ENCODE measurements at regions not wholly inside any gene's neighbourhood (a gene's known extent, or its start where the extent isn't known, plus 50 kb on each side); places are given as distances from the start of the nearest gene placed in this dataset.

- TF ChIP-seq CTCF (IDR thresholded peaks at IDR 0.05; ENCODE audit: poor library complexity, severe bottlenecking) (no peak), EZH2 (IDR thresholded peaks at IDR 0.05; ENCODE audit: borderline replicate concordance, insufficient read depth, low read length, poor library complexity, severe bottlenecking) (no peak), RAD21 (conservative IDR thresholded peaks at IDR 0.05) (no peak), EP300 (conservative IDR thresholded peaks at IDR 0.05; ENCODE audit: poor library complexity, severe bottlenecking) (no peak)
Measured at GRCh38 chr10:21205328-21205727, 308.2 kb upstream of the NEBL start.
